HepG2 (cell line): ENCODE measurements at regions not wholly inside any gene's neighbourhood (a gene's known extent, or its start where the extent isn't known, plus 50 kb on each side); places are given as distances from the start of the nearest gene placed in this dataset.
A peak's percentile ranks its signal among the peaks of the same experiment; 100 is the strongest.
"Not testable (repeated sequence)": the region's sequence is repeated elsewhere in the genome, so short reads cannot be mapped to it uniquely, and the experiment has no call there.

Source experiments
- ATAC-seq: fragments of 200-7000 bp; cut with Tn5 transposase; 3 replicates; pipeline ENCODE4 v1.9.1; 2020; ENCODE audit warnings: mild to moderate bottlenecking, moderate library complexity
- BruUV-seq: library from RNA; stranded (reverse); fragments of 400-500 nt; replicated peaks from 2 replicates; lab custom pipeline; 2021; lab: Mats Ljungman, UMichigan
- CTCF ChIA-PET: fragments of 300-600 bp; formaldehyde crosslinking; extraction: SDS; loops from one replicate; lab custom pipeline; 2021; ENCODE audit warnings: low total read pairs, inconsistent platforms, low intra/inter-chr PET ratio; lab: Yijun Ruan, JAX
- POLR2A ChIA-PET: fragments of 350-600 bp; sonication (Branson Sonifier 250); formaldehyde crosslinking; loops from one replicate; lab custom pipeline; 2020; ENCODE audit warnings: antibody characterized with exemption, inconsistent platforms; lab: Yijun Ruan, JAX
- DNase-seq: peaks from one replicate; pipeline ENCODE4 v3.0.0-alpha.2; 2015; ENCODE audit warnings: low spot score
- FAIRE-seq: peaks from 3 replicates; lab custom pipeline; 2011; peaks lifted over from hg19 to GRCh38; lab: Jason Lieb, UNC
- H2AFZ ChIP-seq: one replicate; pipeline ENCODE4 v1.6.1; 2011; ENCODE audit warnings: low read length, inconsistent platforms
- H3K27ac ChIP-seq: fragments of 300-600 bp; 3 replicates; pipeline ENCODE4 v1.8.0; 2011; ENCODE audit warnings: mixed run types, mild to moderate bottlenecking, mixed read lengths, low read length, inconsistent platforms; ENCODE audit not compliant: insufficient read depth; ENCODE audit errors: extremely low read length
- H3K27me3 ChIP-seq, 2 experiments: fragments of 200-600 bp in 1 of 2; 2 replicates in 1 of 2; 3 replicates in 1 of 2; pipeline versions ENCODE4 v1.6.0 to v1.8.0; 2011; ENCODE audit warnings: low read length in 2 of 2, mild to moderate bottlenecking in 2 of 2, moderate library complexity in 2 of 2, inconsistent platforms in 1 of 2; ENCODE audit not compliant: insufficient read depth in 2 of 2, control insufficient read depth in 1 of 2
- H3K36me3 ChIP-seq, 2 experiments: fragments of 200-600 bp in 1 of 2; replicated peaks in 1 of 2; 2 replicates in 1 of 2; 3 replicates in 1 of 2; pipeline versions ENCODE4 v1.5.1 to v1.8.0; 2011; ENCODE audit warnings: low read length in 2 of 2, inconsistent platforms in 1 of 2; ENCODE audit not compliant: insufficient read depth in 2 of 2, control insufficient read depth in 1 of 2
- H3K4me1 ChIP-seq: 2 replicates; pipeline ENCODE4 v1.5.1; 2012; ENCODE audit warnings: low read length, inconsistent platforms; ENCODE audit not compliant: insufficient read depth
- H3K4me2 ChIP-seq: 2 replicates; pipeline ENCODE4 v1.6.0; 2011; ENCODE audit warnings: low read depth, low read length, inconsistent platforms
- H3K4me3 ChIP-seq, 3 experiments: fragments of 200-600 bp in 1 of 3; sonication (generic), shearing (Covaris generic) in 1 of 3; replicated peaks in 1 of 3; 2 replicates each; pipeline ENCODE4 v1.5.1; 2011 to 2016; ENCODE audit warnings: low read length in 3 of 3, inconsistent platforms in 2 of 3, low read depth in 2 of 3, mild to moderate bottlenecking in 2 of 3, control low read depth in 1 of 3, mixed read lengths in 1 of 3; ENCODE audit not compliant: insufficient read depth in 1 of 3
- H3K79me2 ChIP-seq: one replicate; pipeline ENCODE4 v1.6.1; 2011; ENCODE audit warnings: low read length, inconsistent platforms; ENCODE audit not compliant: insufficient read depth
- H3K9ac ChIP-seq: 2 replicates; pipeline ENCODE4 v1.6.0; 2011; ENCODE audit warnings: mild to moderate bottlenecking, low read depth, low read length, inconsistent platforms; ENCODE audit not compliant: insufficient read depth
- H3K9me3 ChIP-seq: 2 replicates; pipeline ENCODE4 v1.5.1; 2012; ENCODE audit warnings: mild to moderate bottlenecking, low read length
- H4K20me1 ChIP-seq: 2 replicates; pipeline ENCODE4 v1.6.0; 2011; ENCODE audit warnings: inconsistent platforms, mild to moderate bottlenecking, low read length, moderate library complexity; ENCODE audit not compliant: insufficient read depth
- AHR ChIP-seq: IDR thresholded peaks from 2 replicates; pipeline ENCODE4 v1.6.1; 2018; ENCODE audit warnings: missing genetic modification reagents, missing compliant biosample characterization
- IRF9 ChIP-seq: sonication (generic); formaldehyde crosslinking; IDR thresholded peaks from 2 replicates; pipeline ENCODE4 v1.8.0; 2022; ENCODE audit warnings: missing genetic modification reagents, mild to moderate bottlenecking, borderline replicate concordance
- KDM2A ChIP-seq: sonication (generic); formaldehyde crosslinking; IDR thresholded peaks from 2 replicates; pipeline ENCODE4 v1.4.0; 2020; ENCODE audit warnings: low read depth, missing genetic modification reagents, borderline replicate concordance
- KMT2A ChIP-seq: sonication (generic); formaldehyde crosslinking; IDR thresholded peaks from 2 replicates; pipeline ENCODE4 v1.4.0; 2020; ENCODE audit warnings: missing genetic modification reagents
- NCOR1 ChIP-seq: fragments of 200-600 bp; sonication (generic); IDR thresholded peaks from 2 replicates; pipeline ENCODE4 v1.7.0; 2017; ENCODE audit warnings: antibody characterized with exemption, low read length, borderline replicate concordance
- REST ChIP-seq, 2 experiments: IDR thresholded peaks; 2 replicates each; pipeline ENCODE4 v1.6.1; 2011 to 2012; ENCODE audit warnings: low read length in 2 of 2, borderline replicate concordance in 1 of 2, low read depth in 1 of 2, mild to moderate bottlenecking in 1 of 2, moderate library complexity in 1 of 2
- ZNF484 ChIP-seq: sonication (generic); formaldehyde crosslinking; IDR thresholded peaks from 2 replicates; pipeline ENCODE4 v1.5.1; 2020; ENCODE audit warnings: mild to moderate bottlenecking, low read depth, missing genetic modification reagents, borderline replicate concordance
- ZNF530 ChIP-seq: sonication (generic); formaldehyde crosslinking; IDR thresholded peaks from 2 replicates; pipeline ENCODE4 v1.5.0; 2020; ENCODE audit warnings: low read depth, mild to moderate bottlenecking, missing genetic modification reagents
- ZNF616 ChIP-seq: sonication (generic); formaldehyde crosslinking; IDR thresholded peaks from 2 replicates; pipeline ENCODE4 v1.5.0; 2020; ENCODE audit warnings: low read depth, mild to moderate bottlenecking, missing genetic modification reagents
- ZNF777 ChIP-seq: sonication (generic); formaldehyde crosslinking; IDR thresholded peaks from 2 replicates; pipeline ENCODE4 v1.4.0; 2020; ENCODE audit warnings: missing genetic modification reagents
- WGBS: methylation state at CpG from one replicate; pipeline ENCODE4 v1.1.6; 2017; ENCODE audit warnings: low lambda C conversion rate; 5-methylcytosine and 5-hydroxymethylcytosine counted together
- in situ Hi-C: cut with HindIII; loops from 2 replicates; pipeline ENCODE4 v1.10.0; 2017; ENCODE audit warnings: low pct_unique_long_range_greater_than_20kb; ENCODE audit not compliant: extremely low pct_ligation_motif_present
- intact Hi-C: fragments of 100-400 bp; cut with micrococcal nuclease; formaldehyde crosslinking; loops from one replicate; pipeline ENCODE4 v1.10.0; 2022; ENCODE audit not compliant: unreplicated experiment

DNA sequence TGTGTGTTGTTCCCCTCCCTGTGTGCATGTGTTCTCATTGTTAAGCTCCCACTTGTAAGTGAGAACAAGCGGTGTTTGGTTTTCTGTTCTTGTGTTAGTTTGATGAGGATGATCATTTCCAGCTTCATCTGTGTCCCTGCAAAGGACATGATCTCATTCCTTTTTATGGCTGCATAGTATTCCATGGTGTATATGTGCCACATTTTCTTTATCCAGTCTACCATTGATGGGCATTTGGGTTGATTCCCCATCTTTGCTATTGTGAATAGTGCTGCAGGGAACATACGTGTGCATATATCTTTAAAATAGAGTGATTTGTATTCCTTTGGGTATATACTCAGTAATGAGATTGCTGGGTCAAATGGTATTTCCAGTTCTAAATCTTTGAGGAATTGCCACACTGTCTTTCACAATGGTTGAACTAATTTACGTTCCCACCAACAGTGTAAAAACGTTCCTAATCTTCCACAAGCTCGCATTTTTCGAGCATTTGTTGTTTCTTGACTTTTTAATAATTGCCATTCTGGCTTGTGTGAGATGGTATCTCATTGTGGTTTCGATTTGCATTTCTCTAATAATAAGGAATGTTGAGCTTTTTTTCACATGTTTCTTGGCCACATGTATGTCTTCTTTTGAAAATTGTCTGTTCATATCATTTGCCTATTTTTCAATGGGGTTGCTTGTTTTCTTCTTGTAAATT lies 60.6 kb upstream of the PPP1R12A start:
- ATAC-seq, H3K4me3 ChIP-seq, H3K36me3 ChIP-seq, H3K4me2 ChIP-seq, H2AFZ ChIP-seq, H3K27ac ChIP-seq, H4K20me1 ChIP-seq, intact Hi-C loops, H3K9ac ChIP-seq, FAIRE-seq, CTCF ChIA-PET, H3K79me2 ChIP-seq, H3K27me3 ChIP-seq, POLR2A ChIA-PET, H3K4me1 ChIP-seq, DNase-seq, BruUV-seq, H3K9me3 ChIP-seq: not testable (repeated sequence)
- in situ Hi-C loops = loop anchor here (10.0 kb wide), 1 partner anchor 581 kb away; no protein-coding TSS in a partner anchor
- 31% methylated on average over 7 of the region's 7 CpGs for WGBS

DNA sequence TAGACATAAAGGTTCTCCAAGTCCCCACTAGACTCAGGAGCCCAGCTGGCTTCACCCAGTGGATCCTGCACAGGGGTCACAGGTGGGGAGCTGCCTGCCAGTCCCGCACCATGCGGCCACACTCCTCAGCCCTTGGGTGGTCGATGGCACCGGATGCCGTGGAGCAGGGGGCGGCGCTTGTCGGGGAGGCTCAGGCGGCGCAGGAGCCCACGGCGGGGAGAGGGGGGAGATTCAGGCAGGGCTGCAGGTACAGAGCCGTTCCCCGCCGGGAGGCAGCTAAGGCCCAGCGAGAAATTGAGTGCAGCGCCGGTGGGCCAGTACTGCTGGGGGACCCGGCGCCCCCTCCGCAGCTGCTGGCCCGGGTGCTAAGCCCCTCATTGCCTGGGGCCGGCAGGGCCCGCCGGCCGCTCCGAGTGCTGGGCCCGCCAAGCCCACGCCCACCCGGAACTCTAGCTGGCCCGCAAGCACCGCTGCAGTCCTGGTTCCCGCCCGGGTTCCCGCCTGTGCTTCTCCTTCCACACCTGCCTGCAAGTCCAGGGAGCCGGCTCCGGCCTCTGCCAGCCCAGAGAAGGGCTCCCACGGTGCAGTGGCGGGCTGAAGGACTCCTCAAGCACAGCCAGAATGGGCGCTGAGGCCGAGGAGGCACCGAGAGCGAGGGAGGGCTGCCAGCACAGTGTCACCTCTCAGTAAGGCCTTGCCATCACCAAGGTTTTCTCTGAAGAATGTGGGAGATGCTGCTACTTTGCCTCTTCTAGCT lies 58.4 kb upstream of the PPP1R12A start:
- no peak overlapping the region for H3K4me2 ChIP-seq
- POLR2A ChIA-PET = no interaction called here
- in situ Hi-C loops (loop anchor here (10.0 kb wide), 1 partner anchor 578 kb away; no protein-coding TSS in a partner anchor), intact Hi-C loops (loop anchor here (5.0 kb wide), 2 partner anchors 106 to 586 kb away; no protein-coding TSS in a partner anchor)
- H3K9me3 ChIP-seq = no peaks in the 10 kb centered on the region
- H2AFZ ChIP-seq = no peak overlapping the region
- no peaks in the 10 kb centered on the region for H4K20me1 ChIP-seq
- no peak overlapping the region for H3K4me3 ChIP-seq
- H3K27me3 ChIP-seq = no peaks in the 10 kb centered on the region
- ATAC-seq (peak; percentile 33; the same call in 1 of the 3 replicates), DNase-seq (no peak), FAIRE-seq (no peak)
- whole genome bisulfite sequencing = 71% methylated on average over 20 of the region's 43 CpGs
- no peak for TF ChIP-seq KMT2A
- no peak for TF ChIP-seq IRF9
- TF ChIP-seq REST (IDR thresholded peaks at IDR 0.05; ENCODE audit: borderline replicate concordance in 1 of 2, low read depth in 1 of 2, low read length in 2 of 2) = no peak
- TF ChIP-seq ZNF777 = no peak
- no peak for TF ChIP-seq ZNF484 (CRISPR knock-in tag)
- TF ChIP-seq AHR (CRISPR knock-in tag) = no peak
- TF ChIP-seq KDM2A (CRISPR knock-in tag) = no peak
- no peak for TF ChIP-seq ZNF530 (CRISPR knock-in tag)
- TF ChIP-seq ZNF616 (CRISPR knock-in tag) = no peak
- no peak for TF ChIP-seq NCOR1
- H3K9ac ChIP-seq = no peak overlapping the region
- CTCF ChIA-PET = no interaction called here
- H3K27ac ChIP-seq = no peak overlapping the region
- no peaks in the 10 kb centered on the region for H3K36me3 ChIP-seq
- no peaks in the 10 kb centered on the region for H3K79me2 ChIP-seq
- BruUV-seq = no TSS peak
- no peaks in the 10 kb centered on the region; the same call in 1 of the 2 replicates for H3K4me1 ChIP-seq
